OCI-LY3 (cell line): ENCODE measurements at regions not wholly inside any gene's neighbourhood (a gene's known extent, or its start where the extent isn't known, plus 50 kb on each side); places are given as distances from the start of the nearest gene placed in this dataset.

Experiments
- H2AFZ ChIP-seq: fragments of 200-600, 300-600 bp; shearing (Covaris generic); 2 replicates; pipeline ENCODE4 v1.6.0; 2014; ENCODE audit warnings: antibody characterized with exemption, low read depth, low read length
- H3K27ac ChIP-seq: fragments of 200-600, 300-600 bp; sonication (generic); 2 replicates; pipeline ENCODE4 v1.5.1; 2014; ENCODE audit warnings: mild to moderate bottlenecking, low read length, moderate library complexity, mixed read lengths
- H3K27me3 ChIP-seq: fragments of 200-600, 300-600 bp; sonication (generic); 2 replicates; pipeline ENCODE4 v1.6.1; 2014; ENCODE audit warnings: low read depth, low read length, mixed read lengths
- H3K36me3 ChIP-seq: fragments of 200-600, 300-600 bp; sonication (generic); replicated peaks from 2 replicates; pipeline ENCODE3; 2014; ENCODE audit warnings: low read depth, low read length, mixed read lengths
- H3K4me1 ChIP-seq: fragments of 300-600, 200-600 bp; sonication (generic); 2 replicates; pipeline ENCODE4 v1.6.1; 2014; ENCODE audit warnings: low read length, mixed read lengths
- H3K4me2 ChIP-seq: fragments of 200-600, 300-600 bp; sonication (generic); 2 replicates; pipeline ENCODE4 v1.6.1; 2014; ENCODE audit warnings: low read length, mixed read lengths
- H3K4me3 ChIP-seq: fragments of 300-600, 200-600 bp; sonication (generic); 2 replicates; pipeline ENCODE4 v1.5.1; 2014; ENCODE audit warnings: antibody characterized with exemption, mild to moderate bottlenecking, low read length, moderate library complexity
- H3K79me2 ChIP-seq: fragments of 300-600, 200-600 bp; shearing (Covaris generic); 2 replicates; pipeline ENCODE4 v1.6.1; 2014; ENCODE audit warnings: mild to moderate bottlenecking, low read length, mixed read lengths
- H3K9ac ChIP-seq: fragments of 300-600, 200-600 bp; shearing (Covaris generic); 2 replicates; pipeline ENCODE4 v1.6.0; 2014; ENCODE audit warnings: mild to moderate bottlenecking, low read length, moderate library complexity
- H3K9me3 ChIP-seq: fragments of 200-600, 300-600 bp; shearing (Covaris generic); 2 replicates; pipeline ENCODE4 v1.6.1; 2014; ENCODE audit warnings: low read length, mixed read lengths; ENCODE audit not compliant: insufficient read depth
- H4K20me1 ChIP-seq: fragments of 200-600, 300-600 bp; sonication (generic); 2 replicates; pipeline ENCODE4 v1.6.1; 2016; ENCODE audit warnings: low read length, mixed read lengths; ENCODE audit not compliant: insufficient read depth
- EZH2phosphoT487 ChIP-seq: fragments of 200-600 bp; shearing (Covaris generic); IDR thresholded peaks from 2 replicates; pipeline ENCODE4 v1.6.1; 2018; ENCODE audit warnings: antibody characterized with exemption, mixed run types, low read depth
- TF ChIP-seq, protein P1 (sequence below): fragments of 200-600, 300-600 bp; sonication (generic); IDR thresholded peaks from 2 replicates; pipeline ENCODE4 v1.5.1; 2014; ENCODE audit warnings: antibody characterized with exemption, low read length, low read depth

DNA sequence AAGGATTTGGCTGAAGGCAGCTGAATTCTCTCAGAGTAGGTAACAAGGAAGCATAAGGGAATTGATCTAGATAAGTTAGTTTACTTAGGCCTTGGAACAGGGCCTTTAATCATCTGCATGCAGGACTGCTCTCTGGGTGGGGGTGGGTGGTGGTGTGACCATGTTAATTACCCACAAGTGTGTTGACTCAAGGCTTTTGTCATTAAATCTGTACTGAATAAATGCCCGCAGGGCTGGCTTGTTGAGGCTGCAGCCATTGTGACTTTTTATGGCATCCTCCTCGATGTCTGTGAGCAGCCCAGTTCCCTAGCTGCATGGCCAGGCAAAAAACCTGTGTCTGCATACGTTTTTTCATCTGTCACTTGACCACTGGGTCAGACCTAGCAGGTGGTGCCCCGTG lies 63.5 kb upstream of the ASCC3 start:
- Histone ChIP-seq H3K27ac (no peak overlapping the region), H3K9me3 (no peaks in the 10 kb centered on the region), H4K20me1 (no peaks in the 10 kb centered on the region), H3K79me2 (no peaks in the 10 kb centered on the region), H3K9ac (no peak overlapping the region), H3K4me2 (no peak overlapping the region), H3K36me3 (no peaks in the 10 kb centered on the region), H3K4me1 (no peaks in the 10 kb centered on the region), H3K4me3 (no peak overlapping the region), H3K27me3 (no peaks in the 10 kb centered on the region), H2AFZ (no peak overlapping the region)
- TF ChIP-seq EZH2phosphoT487, result no peak
- TF ChIP-seq, protein P1, sequence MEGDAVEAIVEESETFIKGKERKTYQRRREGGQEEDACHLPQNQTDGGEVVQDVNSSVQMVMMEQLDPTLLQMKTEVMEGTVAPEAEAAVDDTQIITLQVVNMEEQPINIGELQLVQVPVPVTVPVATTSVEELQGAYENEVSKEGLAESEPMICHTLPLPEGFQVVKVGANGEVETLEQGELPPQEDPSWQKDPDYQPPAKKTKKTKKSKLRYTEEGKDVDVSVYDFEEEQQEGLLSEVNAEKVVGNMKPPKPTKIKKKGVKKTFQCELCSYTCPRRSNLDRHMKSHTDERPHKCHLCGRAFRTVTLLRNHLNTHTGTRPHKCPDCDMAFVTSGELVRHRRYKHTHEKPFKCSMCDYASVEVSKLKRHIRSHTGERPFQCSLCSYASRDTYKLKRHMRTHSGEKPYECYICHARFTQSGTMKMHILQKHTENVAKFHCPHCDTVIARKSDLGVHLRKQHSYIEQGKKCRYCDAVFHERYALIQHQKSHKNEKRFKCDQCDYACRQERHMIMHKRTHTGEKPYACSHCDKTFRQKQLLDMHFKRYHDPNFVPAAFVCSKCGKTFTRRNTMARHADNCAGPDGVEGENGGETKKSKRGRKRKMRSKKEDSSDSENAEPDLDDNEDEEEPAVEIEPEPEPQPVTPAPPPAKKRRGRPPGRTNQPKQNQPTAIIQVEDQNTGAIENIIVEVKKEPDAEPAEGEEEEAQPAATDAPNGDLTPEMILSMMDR, result no peak

- TF ChIP-seq EZH2phosphoT487, result no peak
- TF ChIP-seq, protein P1, result no peak
- Histone ChIP-seq H3K27me3 (no peaks in the 10 kb centered on the region), H3K4me1 (no peaks in the 10 kb centered on the region), H3K79me2 (no peaks in the 10 kb centered on the region), H3K4me2 (no peak overlapping the region), H3K27ac (no peak overlapping the region), H3K9ac (no peak overlapping the region), H4K20me1 (no peaks in the 10 kb centered on the region), H3K9me3 (no peaks in the 10 kb centered on the region), H2AFZ (no peak overlapping the region), H3K36me3 (no peaks in the 10 kb centered on the region), H3K4me3 (no peak overlapping the region)
These were observed 65.0 kb upstream of the ASCC3 start for GRCh38 chr6:100946021-100946540.

DNA sequence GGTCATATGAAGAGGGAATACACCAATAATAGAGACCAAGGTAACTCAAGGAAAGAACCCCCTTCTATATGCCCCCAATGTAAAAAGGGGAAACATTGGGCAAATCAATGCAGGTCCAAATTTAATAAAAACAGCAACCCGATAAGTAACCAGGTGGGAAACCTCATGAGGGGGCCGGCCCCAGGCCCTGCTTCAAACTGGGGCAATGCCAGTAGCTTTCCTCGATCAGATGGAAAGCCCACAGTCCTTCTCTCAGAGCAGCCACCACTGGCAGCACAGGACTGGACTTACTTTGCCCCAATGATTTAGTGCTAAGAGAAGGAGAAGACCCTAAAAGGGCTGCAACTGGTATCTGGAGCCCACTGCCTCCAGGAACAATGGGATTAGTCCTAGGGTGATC lies 65.6 kb upstream of the ASCC3 start:
- Histone ChIP-seq H4K20me1 (no peaks in the 10 kb centered on the region), H3K4me3 (no peak overlapping the region), H3K36me3 (no peaks in the 10 kb centered on the region), H3K4me1 (no peaks in the 10 kb centered on the region), H3K9me3 (no peaks in the 10 kb centered on the region), H3K9ac (no peak overlapping the region), H3K4me2 (no peak overlapping the region), H2AFZ (no peak overlapping the region), H3K27me3 (no peaks in the 10 kb centered on the region), H3K27ac (no peak overlapping the region), H3K79me2 (no peaks in the 10 kb centered on the region)
- TF ChIP-seq EZH2phosphoT487, result no peak
- TF ChIP-seq, protein P1, result no peak

DNA sequence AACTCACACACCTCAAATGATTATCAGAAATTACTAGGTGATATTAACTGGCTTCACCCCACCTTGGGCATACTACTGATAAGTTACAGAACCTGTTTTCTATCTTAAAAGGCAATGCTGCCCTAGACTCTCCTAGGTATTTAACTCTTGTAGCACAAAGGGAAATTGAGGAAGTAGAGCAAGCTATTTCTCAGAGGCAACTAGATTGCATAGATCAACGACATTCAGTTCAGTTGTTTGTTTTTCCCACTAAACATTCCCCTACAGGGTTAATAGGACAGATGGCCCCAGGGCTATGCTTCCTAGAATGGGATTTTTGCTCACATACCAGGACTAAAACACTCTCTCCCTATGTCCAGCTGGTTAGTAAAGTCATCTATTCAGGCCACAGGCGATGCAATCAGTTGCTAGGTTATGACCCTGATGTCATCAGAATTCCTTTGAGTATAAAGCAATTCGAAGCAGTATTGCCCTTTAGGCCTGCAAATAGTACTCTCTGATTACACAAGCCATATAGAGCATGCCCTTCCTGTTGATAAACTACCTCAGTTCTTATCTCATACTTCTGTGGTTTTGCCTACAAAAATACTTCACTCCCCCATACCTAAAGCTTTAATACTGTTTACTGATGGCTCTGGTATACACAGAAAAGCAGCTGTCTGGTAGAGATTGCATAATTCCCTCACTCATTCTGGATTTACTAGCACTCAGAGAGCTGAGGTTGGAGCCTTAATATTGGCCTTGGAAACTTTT lies 67.4 kb upstream of the ASCC3 start:
- Histone ChIP-seq H3K36me3 (no peaks in the 10 kb centered on the region), H4K20me1 (no peaks in the 10 kb centered on the region), H3K9me3 (no peaks in the 10 kb centered on the region), H3K4me3 (no peak overlapping the region), H3K4me1 (no peaks in the 10 kb centered on the region), H3K27me3 (no peaks in the 10 kb centered on the region), H3K79me2 (no peaks in the 10 kb centered on the region), H3K4me2 (no peak overlapping the region), H2AFZ (no peak overlapping the region), H3K27ac (no peak overlapping the region), H3K9ac (no peak overlapping the region)
- TF ChIP-seq EZH2phosphoT487, result no peak
- TF ChIP-seq, protein P1, result no peak
